ENCODE measurements at regions not wholly inside any gene's neighbourhood (a gene's known extent, or its start where the extent isn't known, plus 50 kb on each side); places are given as distances from the start of the nearest gene placed in this dataset.

DNA sequence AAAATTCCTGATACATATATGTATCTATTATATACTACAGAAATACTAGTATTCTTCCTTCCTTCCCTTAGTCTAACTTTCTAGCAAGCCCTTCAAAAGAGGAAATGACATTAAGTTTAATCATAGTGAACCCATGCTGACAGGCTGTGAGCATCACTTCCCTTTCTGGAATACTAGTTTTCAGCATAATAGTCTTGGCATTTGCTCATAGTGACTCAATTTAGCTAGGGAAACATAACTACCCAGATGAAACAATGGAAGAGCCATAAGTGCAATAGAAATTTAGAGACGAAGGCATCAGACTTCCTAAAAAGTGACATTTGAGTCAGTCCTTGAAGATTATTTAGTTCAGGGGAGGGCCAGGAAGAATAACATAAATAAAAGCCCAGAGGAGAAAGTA is 184.5 kb upstream of the CRY1 start:
- DNase-seq (ENCODE audit: low spot score) (no peak), FAIRE-seq (no peak)

DNA sequence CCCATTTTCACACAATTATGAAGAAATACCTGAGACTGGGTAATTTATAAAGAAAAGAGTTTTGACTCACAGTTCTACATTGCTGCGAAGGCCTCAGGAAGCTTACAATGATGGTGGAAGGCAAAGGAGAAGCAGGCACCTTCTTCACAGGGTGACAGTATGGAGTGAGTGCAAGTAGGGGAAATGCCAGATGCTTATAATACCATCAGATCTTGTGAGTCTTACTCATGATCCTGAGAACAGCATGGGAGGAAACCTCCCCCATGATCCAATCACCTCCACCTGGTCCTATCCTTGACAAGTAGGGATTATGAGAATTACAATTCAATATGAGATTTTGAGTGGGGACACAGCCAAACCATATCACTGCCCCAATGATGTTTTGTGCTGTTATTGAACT is 189.3 kb upstream of the CRY1 start:
- DNase-seq (ENCODE audit: low spot score) (no peak), FAIRE-seq (no peak)

- no peak for FAIRE-seq
- no peak for DNase-seq (ENCODE audit: low spot score)
Observed at GRCh38 chr12:107283652-107284051, 190.3 kb upstream of the CRY1 start.

- DNase-seq (ENCODE audit: low spot score): no peak
- FAIRE-seq: no peak
Observed at GRCh38 chr12:107284692-107285091, 191.3 kb upstream of the CRY1 start.

GRCh38 chr12:107287436-107288413 is 194.4 kb upstream of the CRY1 start:
- DNase-seq (ENCODE audit: low spot score): no peak
- FAIRE-seq: no peak

- no peak for DNase-seq (ENCODE audit: low spot score)
- FAIRE-seq: no peak
Observed at GRCh38 chr12:107288414-107289127, 195.2 kb upstream of the CRY1 start.

DNA sequence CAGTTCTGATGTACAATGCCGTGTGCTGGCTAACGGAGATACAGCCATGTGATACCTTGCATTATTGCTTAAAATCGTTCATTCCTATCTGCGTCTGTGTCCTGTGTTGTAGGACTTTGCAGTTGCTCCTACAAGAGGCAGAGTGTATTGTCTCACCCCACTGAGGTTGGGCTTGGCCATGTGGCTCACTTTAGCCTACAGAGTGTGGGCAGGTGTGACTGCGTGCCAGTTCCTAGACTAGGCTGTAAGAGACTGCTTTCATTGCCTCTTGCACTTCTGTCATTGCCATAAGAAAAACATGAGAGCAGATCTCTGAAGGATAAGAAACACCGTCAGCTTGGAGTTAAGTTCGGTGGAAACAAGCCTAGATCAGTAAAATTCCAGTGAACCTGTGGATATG is 197.7 kb upstream of the CRY1 start:
- DNase-seq (ENCODE audit: low spot score) (no peak), FAIRE-seq (no peak)

DNA sequence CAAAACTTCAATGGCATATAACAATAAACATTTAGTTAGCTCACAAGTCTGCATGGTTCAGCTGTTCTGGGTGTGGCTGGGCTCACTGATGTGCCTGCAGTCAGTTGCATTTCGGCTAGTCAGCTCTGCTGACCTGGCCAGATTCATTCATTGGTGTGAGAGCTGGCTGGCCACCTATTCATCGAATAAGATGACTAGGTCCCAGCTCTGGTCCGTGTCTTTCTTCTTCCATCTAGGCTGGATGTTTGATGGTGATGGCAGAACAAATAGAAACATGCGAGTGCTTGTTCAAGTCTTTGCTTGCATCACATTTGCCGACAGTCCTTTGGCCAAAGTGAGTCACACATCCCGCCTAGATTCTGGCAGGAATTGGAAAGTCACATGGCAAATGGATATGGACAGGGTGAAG is 203.3 kb upstream of the CRY1 start:
- FAIRE-seq (no peak), DNase-seq (ENCODE audit: low spot score) (peak; percentile 17)

GRCh38 chr12:107302649-107303341 is 209.4 kb upstream of the CRY1 start:
- DNase-seq (ENCODE audit: low spot score) (no peak), FAIRE-seq (no peak)

DNA sequence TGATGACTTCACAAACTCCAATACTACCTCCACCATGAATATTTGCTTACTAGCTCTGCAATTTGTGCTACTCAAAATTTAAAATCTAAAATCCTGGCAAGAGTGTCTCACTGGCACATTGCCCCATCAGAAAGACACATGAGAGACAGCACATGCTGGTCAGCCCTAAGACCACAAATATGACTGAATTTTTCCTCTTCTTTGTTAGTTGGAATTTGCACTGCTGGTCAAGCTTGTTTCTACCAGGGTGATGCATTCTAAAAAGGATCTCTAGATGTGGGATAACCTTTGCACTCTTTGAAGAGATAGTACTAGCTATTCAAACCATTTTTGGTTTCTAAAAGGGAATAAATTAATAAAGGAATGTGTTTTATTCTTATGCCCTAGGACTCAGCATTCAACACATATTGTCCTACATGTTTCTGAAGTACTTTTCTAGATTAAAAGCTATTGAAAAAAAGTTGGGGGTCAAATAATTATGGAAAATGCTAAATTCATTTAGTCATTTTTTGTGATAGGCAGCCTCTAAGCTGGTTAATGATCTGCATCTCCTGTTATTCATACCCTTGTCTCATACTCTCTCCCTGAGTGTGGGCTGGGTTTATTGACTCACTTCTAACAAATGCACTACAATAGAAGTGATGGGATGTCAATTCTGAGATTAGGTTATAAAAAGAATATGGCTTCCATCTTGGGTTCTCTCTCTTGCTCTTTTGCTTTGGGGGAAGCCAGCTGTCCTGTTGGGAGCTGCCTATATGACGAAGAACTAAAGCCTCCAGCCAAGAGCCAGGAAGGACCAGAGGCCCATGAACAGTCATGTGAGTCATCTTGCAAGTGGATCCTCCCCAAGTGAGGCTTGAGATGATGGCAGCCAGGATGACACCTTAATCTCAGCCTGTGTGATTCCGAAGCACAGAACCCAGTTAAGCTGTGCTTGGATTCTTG is 211.5 kb upstream of the CRY1 start:
- FAIRE-seq: no peak

DNA sequence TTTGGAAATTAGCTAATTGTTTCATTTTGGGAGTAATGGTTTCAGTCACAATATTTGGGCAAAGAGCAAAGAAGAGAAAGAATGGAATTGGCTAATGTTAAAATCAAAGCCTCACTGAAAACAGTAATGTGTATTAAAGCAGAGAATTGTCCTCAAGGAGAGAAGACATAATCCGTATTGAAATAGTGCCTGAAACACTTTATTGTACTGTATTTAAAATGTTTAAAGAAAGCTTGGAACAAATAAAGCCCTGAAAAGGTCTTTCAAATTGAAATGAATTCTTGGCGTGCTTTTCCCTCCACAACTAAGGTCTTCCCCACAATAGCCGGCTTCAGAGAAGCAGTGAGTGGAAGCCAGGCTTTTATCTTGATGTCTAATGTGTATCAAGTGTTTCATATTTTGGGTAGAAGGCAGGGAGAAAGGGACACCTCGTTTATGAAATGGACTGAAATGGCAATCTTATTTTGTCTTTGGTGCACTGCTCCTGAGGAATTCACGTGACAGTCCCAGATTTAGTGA is 212.9 kb upstream of the CRY1 start:
- DNase-seq (ENCODE audit: low spot score) (no peak), FAIRE-seq (no peak)

More for the DNA sequence above, 211.5 kb upstream of the CRY1 start:
- no peak for DNase-seq (ENCODE audit: low spot score)

DNA sequence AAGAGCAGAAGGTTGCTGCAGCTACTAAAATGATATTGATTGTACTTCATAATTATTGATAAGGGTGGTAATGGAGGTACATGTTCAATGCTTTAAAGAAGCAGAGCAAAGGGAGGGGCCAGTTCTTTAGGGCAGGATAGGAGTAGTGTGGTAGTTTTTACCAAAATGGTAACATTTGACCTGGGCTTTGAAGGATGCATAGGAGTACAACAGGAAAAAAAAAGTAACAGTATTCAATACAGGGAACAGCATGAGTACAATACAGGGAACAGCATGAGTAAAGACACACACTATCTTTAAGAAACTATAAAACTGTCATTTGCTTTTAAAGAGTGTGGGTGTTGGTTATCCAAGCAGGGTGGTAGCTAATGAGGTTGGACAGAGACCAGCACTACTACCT is 215.0 kb upstream of the CRY1 start:
- FAIRE-seq (no peak), DNase-seq (ENCODE audit: low spot score) (no peak)

DNA sequence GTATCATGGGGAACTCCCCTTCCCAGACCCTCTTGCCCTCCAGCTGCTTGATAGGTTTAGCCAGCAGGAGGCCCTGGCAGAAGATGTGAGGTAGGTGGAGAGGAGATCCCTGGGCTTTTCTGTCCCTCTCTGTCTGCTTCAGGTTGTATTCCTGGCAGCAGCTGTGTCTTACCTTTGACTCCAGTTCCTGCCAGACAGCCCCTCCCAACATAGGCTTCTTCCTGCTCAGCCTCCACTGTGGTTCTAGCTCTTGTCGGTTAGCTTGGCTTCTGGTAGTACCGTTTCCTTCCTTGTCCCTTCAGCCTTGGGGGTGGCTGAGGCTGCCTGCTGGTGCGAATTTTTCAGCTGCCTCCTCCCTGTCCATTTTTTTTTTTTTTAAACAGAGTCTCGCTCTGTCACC is 215.7 kb upstream of the CRY1 start:
- FAIRE-seq (no peak), DNase-seq (ENCODE audit: low spot score) (no peak)

DNA sequence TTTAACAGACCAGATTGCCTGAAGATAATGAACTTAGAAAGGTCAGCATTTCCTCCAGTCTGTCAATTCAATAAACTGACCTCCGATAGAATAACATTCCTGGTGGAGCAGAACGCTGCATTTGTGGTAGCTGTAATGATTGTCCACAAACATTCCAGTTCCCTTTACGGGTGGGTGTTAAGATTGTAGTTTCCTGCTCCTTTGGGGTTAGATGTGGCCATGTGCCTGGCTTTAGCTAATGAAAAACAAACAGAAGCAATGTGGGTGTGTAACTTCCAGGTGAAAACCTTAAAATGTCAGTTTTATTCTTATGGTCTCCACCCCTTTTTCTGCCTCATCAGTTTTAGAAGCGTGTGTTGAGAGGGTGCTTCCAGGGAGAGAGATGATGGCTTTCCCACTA is 217.3 kb upstream of the CRY1 start:
- DNase-seq (ENCODE audit: low spot score) (no peak), FAIRE-seq (no peak)

DNA sequence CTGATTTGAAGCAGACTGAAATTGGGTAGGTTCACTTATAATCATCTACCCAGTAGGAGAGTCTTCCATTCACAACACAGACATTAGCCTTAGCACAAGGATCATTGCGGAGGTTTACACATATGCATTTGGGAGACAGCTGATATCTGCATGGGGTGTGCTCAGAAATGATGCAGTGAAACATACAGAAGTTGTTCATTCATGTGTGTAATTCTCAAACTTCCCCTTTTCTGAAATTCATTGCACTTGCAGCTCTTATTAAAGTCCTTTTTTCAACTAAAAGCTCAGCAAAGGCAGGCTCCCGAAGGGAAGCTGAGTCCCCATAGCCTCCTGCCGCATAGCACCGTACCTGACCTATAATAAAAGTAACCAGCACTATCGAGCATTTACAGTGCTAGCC is 218.3 kb upstream of the CRY1 start:
- FAIRE-seq (no peak), DNase-seq (ENCODE audit: low spot score) (no peak)

- DNase-seq (ENCODE audit: low spot score): peak; percentile 56
- FAIRE-seq: no peak
Observed at GRCh38 chr12:107317751-107318555, 224.6 kb upstream of the CRY1 start.

- no peak for DNase-seq (ENCODE audit: low spot score)
- no peak for FAIRE-seq
Observed at GRCh38 chr12:107318556-107318805, 225.1 kb upstream of the CRY1 start.

GRCh38 chr12:107318806-107319532 is 225.6 kb upstream of the CRY1 start:
- no peak for DNase-seq (ENCODE audit: low spot score)
- no peak for FAIRE-seq

DNA sequence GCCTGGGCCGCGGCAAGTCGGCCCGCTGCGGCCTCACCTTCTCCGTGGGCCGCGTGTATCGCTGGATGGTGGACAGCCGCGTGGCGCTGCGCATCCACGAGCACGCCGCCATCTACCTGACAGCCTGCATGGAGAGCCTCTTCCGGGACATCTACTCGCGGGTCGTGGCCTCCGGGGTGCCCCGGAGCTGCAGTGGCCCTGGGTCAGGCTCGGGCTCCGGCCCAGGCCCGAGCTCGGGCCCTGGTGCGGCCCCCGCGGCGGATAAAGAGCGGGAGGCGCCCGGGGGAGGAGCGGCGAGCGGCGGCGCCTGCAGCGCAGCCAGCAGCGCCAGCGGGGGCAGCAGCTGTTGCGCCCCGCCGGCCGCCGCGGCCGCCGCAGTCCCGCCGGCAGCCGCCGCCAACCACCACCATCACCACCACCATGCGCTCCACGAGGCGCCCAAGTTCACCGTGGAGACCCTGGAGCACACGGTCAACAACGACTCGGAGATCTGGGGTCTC is 226.2 kb upstream of the CRY1 start:
- no peak for DNase-seq (ENCODE audit: low spot score)
- FAIRE-seq: no peak

All from urothelium cell line (cell line).